B cell (primary cell): ENCODE measurements at regions not wholly inside any gene's neighbourhood (a gene's known extent, or its start where the extent isn't known, plus 50 kb on each side); places are given as distances from the start of the nearest gene placed in this dataset.

ENCODE experiments used
- ATAC-seq: fragments of 200-7000 bp; cut with Tn5 transposase; one replicate; pipeline ENCODE4 v1.10.0; 2021; ENCODE audit warnings: low read depth, mild to moderate bottlenecking, moderate number of reproducible peaks, moderate library complexity
- CTCF ChIA-PET: fragments of 350-600 bp; sonication (Branson Sonifier 250); formaldehyde crosslinking; loops from one replicate; lab custom pipeline; 2021; ENCODE audit warnings: antibody characterized with exemption, inconsistent platforms; lab: Charles Lee
- POLR2A ChIA-PET: fragments of 350-600 bp; sonication (Branson Sonifier 250); formaldehyde crosslinking; loops from one replicate; lab custom pipeline; 2021; ENCODE audit warnings: antibody characterized with exemption; lab: Charles Lee
- DNase-seq: peaks from one replicate; pipeline ENCODE4 v3.0.0; 2013
- H2AFZ ChIP-seq: 2 replicates; pipeline ENCODE4 v1.6.1; 2012; ENCODE audit warnings: mild to moderate bottlenecking, low read depth, low read length; ENCODE audit not compliant: insufficient read depth, poor library complexity, severe bottlenecking
- H3K27ac ChIP-seq, 2 donors: 1 replicate in 1 of 2; 2 replicates in 1 of 2; pipeline ENCODE4 v1.5.1; 2012 to 2013; ENCODE audit warnings: low read length in 2 of 2, mild to moderate bottlenecking in 2 of 2, moderate library complexity in 1 of 2
- H3K27me3 ChIP-seq, 4 experiments: fragments of 200-600 bp in 1 of 4; sonication (generic) in 1 of 4; replicated peaks in 1 of 4; 1 replicate in 2 of 4; 2 replicates in 2 of 4; pipeline versions ENCODE4 v1.6.1 to v1.7.0; 2013 to 2016; ENCODE audit warnings: low read length in 3 of 4, mild to moderate bottlenecking in 2 of 4, mixed read lengths in 1 of 4, moderate library complexity in 1 of 4; ENCODE audit not compliant: insufficient read depth in 4 of 4, control insufficient read depth in 3 of 4; ENCODE audit errors: control extremely low read depth in 1 of 4
- H3K36me3 ChIP-seq, 2 experiments: replicated peaks in 1 of 2; 1 replicate in 1 of 2; 2 replicates in 1 of 2; pipeline versions ENCODE4 v1.6.1 to v1.7.1; 2013; ENCODE audit warnings: low read length in 1 of 2; ENCODE audit not compliant: insufficient read depth in 2 of 2, control insufficient read depth in 1 of 2; ENCODE audit errors: control extremely low read depth in 1 of 2, extremely low read depth in 1 of 2
- H3K4me1 ChIP-seq, 2 donors: fragments of 200-600 bp in 1 of 2; sonication (generic) in 1 of 2; 1 replicate in 1 of 2; 2 replicates in 1 of 2; pipeline versions ENCODE4 v1.5.1 to v1.6.1; 2013 to 2017; ENCODE audit warnings: low read length in 2 of 2; ENCODE audit not compliant: control insufficient read depth in 2 of 2, insufficient read depth in 2 of 2
- H3K4me2 ChIP-seq: replicated peaks from 2 replicates; pipeline ENCODE3; 2012; ENCODE audit warnings: mild to moderate bottlenecking, low read depth, low read length; ENCODE audit not compliant: poor library complexity, severe bottlenecking
- H3K4me3 ChIP-seq, 5 experiments: fragments of 200-600 bp in 1 of 5; sonication (generic) in 1 of 5; 1 replicate in 3 of 5; 2 replicates in 2 of 5; pipeline versions ENCODE4 v1.5.1 to v1.7.0; 2011 to 2016; ENCODE audit warnings: low read length in 4 of 5, mild to moderate bottlenecking in 4 of 5, low read depth in 2 of 5, control low read depth in 1 of 5, moderate library complexity in 1 of 5; ENCODE audit not compliant: insufficient read depth in 1 of 5; ENCODE audit errors: control extremely low read depth in 1 of 5, extremely low read depth in 1 of 5
- H3K79me2 ChIP-seq: fragments of 200-600 bp; sonication (generic); one replicate; pipeline ENCODE4 v1.6.0; 2016; ENCODE audit warnings: low read length; ENCODE audit not compliant: control insufficient read depth, insufficient read depth
- H3K9ac ChIP-seq: fragments of 200-600 bp; sonication (generic); 2 replicates; pipeline ENCODE4 v1.6.1; 2017; ENCODE audit warnings: mild to moderate bottlenecking, low read length, moderate library complexity
- H3K9me3 ChIP-seq, 3 donors: one replicate each; pipeline versions ENCODE4 v1.6.1 to v1.7.1; 2013; ENCODE audit warnings: low read length in 2 of 3; ENCODE audit not compliant: control insufficient read depth in 2 of 3, insufficient read depth in 1 of 3; ENCODE audit errors: control extremely low read depth in 1 of 3
- H4K20me1 ChIP-seq: 2 replicates; pipeline ENCODE4 v1.6.0; 2012; ENCODE audit warnings: mild to moderate bottlenecking, low read length; ENCODE audit not compliant: insufficient read depth, control insufficient read depth, poor library complexity, severe bottlenecking
- H3K27ac Mint-ChIP-seq: one replicate; pipeline ENCODE4 v1.8.0; 2021; ENCODE audit warnings: mixed read lengths
- H3K27me3 Mint-ChIP-seq: one replicate; pipeline ENCODE4 v1.8.0; 2021; ENCODE audit warnings: mixed read lengths
- H3K4me1 Mint-ChIP-seq: one replicate; pipeline ENCODE4 v1.8.0; 2021; ENCODE audit warnings: mixed read lengths
- H3K4me3 Mint-ChIP-seq: one replicate; pipeline ENCODE4 v1.8.0; 2021; ENCODE audit warnings: mixed read lengths
- H3K9me3 Mint-ChIP-seq: one replicate; pipeline ENCODE4 v1.8.0; 2022; ENCODE audit warnings: mixed read lengths; ENCODE audit not compliant: insufficient read depth
- CTCF ChIP-seq: fragments of 200-600 bp; IDR thresholded peaks from one replicate; pipeline ENCODE4 v1.8.0; 2022; ENCODE audit warnings: antibody characterized with exemption, mild to moderate bottlenecking
- EZH2 ChIP-seq: IDR thresholded peaks from 2 replicates; pipeline ENCODE4 v1.6.1; 2012; ENCODE audit warnings: borderline replicate concordance, low read depth, mild to moderate bottlenecking, moderate library complexity, low read length; ENCODE audit not compliant: insufficient read depth, poor library complexity, severe bottlenecking
- WGBS: methylation state at CpG from one replicate; pipeline ENCODE4 v1.1.5; 2013; ENCODE audit warnings: missing lambda C conversion rate; ENCODE audit not compliant: insufficient coverage; 5-methylcytosine and 5-hydroxymethylcytosine counted together
- intact Hi-C: fragments of 100-400 bp; cut with micrococcal nuclease; formaldehyde crosslinking; loops from one replicate; pipeline ENCODE4 v1.10.0; 2022

- WGBS, result no CpG with 5 or more reads among the region's 1 CpG
- Histone ChIP-seq H3K4me2 (no peak overlapping the region), H3K79me2 (no peaks in the 10 kb centered on the region), H4K20me1 (no peaks in the 10 kb centered on the region), H2AFZ (no peak overlapping the region), H3K4me1 (no peaks in the 10 kb centered on the region), H3K36me3 (no peaks in the 10 kb centered on the region), H3K27me3 (no peaks in the 10 kb centered on the region), H3K4me3 (no peak overlapping the region), H3K9ac (no peak overlapping the region), H3K27ac (no peak overlapping the region), H3K9me3 (no peaks in the 10 kb centered on the region)
- Mint-ChIP-seq H3K27me3 (no peaks in the 10 kb centered on the region), H3K4me3 (no peak overlapping the region), H3K4me1 (no peaks in the 10 kb centered on the region), H3K27ac (no peak overlapping the region), H3K9me3 (no peaks in the 10 kb centered on the region)
- no peak for DNase-seq
- no peak for TF ChIP-seq EZH2
- no peak for TF ChIP-seq CTCF
- POLR2A ChIA-PET, result no interaction called here
- no peak for ATAC-seq
- intact Hi-C loops, result no loop called here
- CTCF ChIA-PET, result no interaction called here
Observed at GRCh38 chr2:52881606-52882005, 886.0 kb upstream of the CHAC2 start.

- no peak for ATAC-seq
- intact Hi-C loops, result no loop called here
- no peaks in the 10 kb centered on the region for H3K27me3 ChIP-seq
- no peak overlapping the region for H3K4me3 ChIP-seq
- no peak overlapping the region for H3K27ac ChIP-seq
- H3K9ac ChIP-seq, result no peak overlapping the region
- H3K4me2 ChIP-seq, result no peak overlapping the region
- ChIA-PET CTCF (no interaction called here), POLR2A (no interaction called here)
- H3K4me1 ChIP-seq, result no peaks in the 10 kb centered on the region
- no peaks in the 10 kb centered on the region for H3K4me1 Mint-ChIP-seq
- no peaks in the 10 kb centered on the region for H4K20me1 ChIP-seq
- DNase-seq, result no peak
- no peaks in the 10 kb centered on the region for H3K79me2 ChIP-seq
- no peaks in the 10 kb centered on the region for H3K36me3 ChIP-seq
- no peaks in the 10 kb centered on the region for H3K27me3 Mint-ChIP-seq
- TF ChIP-seq EZH2, result no peak
- TF ChIP-seq CTCF, result no peak
- no peak overlapping the region for H3K4me3 Mint-ChIP-seq
- H2AFZ ChIP-seq, result no peak overlapping the region
- no peak overlapping the region for H3K27ac Mint-ChIP-seq
- no peaks in the 10 kb centered on the region for H3K9me3 ChIP-seq
- 44% methylated on average over 3 of the region's 3 CpGs for WGBS
- no peaks in the 10 kb centered on the region for H3K9me3 Mint-ChIP-seq
Observed at GRCh38 chr2:52880872-52881271, 886.7 kb upstream of the CHAC2 start.
